GM11168 (cell line): ENCODE measurements at regions not wholly inside any gene's neighbourhood (a gene's known extent, or its start where the extent isn't known, plus 50 kb on each side); places are given as distances from the start of the nearest gene placed in this dataset.
"Not testable (repeated sequence)": the region's sequence is repeated elsewhere in the genome, so short reads cannot be mapped to it uniquely, and the experiment has no call there.

ENCODE experiments used
- in situ Hi-C: fragments of 300-500 bp; cut with MboI; formaldehyde crosslinking; loops from one replicate; pipeline ENCODE4 v1.12.0; 2022; ENCODE audit warnings: low sequenced_read_pairs; ENCODE audit not compliant: unreplicated experiment

DNA sequence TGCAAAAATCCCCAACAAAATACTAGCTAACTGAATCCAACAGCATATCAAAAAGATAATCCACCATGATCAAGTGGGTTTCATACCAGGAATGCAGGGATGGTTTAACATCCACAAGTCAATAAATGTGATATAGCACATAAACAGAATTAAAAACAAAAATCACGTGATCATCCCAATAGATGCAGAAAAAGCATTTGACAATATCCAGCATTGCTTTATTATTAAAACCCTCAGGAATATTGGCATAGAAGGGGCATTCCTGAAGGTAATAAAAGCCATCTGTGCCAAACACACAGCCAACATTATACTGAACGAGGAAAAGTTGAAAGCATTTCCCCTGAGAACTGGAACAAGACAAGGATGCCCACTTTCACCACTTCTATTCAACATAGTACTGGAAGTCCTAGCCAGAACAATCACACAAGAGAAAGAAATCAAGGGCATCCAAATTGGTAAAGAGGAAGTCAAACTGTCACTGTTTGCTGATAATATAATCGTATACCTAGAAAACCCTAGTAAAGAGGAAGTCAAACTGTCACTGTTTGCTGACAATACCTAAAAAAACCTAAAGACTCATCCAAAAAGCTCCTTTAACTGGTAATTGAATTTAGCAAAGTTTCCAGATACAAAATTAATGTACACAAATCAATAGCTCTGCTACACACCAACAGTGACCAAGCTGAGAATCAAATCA, 109.8 kb downstream of the RNASET2 start:
- in situ Hi-C loops = not testable (repeated sequence)

GRCh38 chr6:166842607-166843006, 113.7 kb downstream of the RNASET2 start:
- in situ Hi-C loops = no loop called here

DNA sequence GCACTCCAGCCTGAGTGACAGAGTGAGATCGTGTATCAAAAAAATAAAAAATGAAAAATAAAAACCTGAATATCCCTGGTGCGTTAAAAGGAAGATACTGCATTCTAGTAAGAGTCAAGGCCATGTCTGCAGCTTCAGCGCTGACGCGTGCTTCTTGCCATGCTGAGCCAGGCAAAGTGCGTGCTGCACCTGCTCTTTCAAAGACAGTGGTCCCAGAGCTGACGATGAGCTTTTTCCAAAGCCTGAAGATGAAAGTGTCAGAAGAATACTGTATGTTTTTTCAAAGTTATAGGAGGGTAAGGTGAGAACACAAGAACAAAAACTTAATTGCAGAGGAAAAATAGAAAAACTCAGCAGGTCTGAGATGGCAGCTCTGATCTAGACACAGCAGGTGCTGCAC, 115.1 kb downstream of the RNASET2 start:
- in situ Hi-C loops = no loop called here

GRCh38 chr6:166839569-166839968, 116.8 kb downstream of the RNASET2 start:
- in situ Hi-C loops = no loop called here

- in situ Hi-C loops = no loop called here
These were observed 117.4 kb downstream of the RNASET2 start for GRCh38 chr6:166838987-166839386.

DNA sequence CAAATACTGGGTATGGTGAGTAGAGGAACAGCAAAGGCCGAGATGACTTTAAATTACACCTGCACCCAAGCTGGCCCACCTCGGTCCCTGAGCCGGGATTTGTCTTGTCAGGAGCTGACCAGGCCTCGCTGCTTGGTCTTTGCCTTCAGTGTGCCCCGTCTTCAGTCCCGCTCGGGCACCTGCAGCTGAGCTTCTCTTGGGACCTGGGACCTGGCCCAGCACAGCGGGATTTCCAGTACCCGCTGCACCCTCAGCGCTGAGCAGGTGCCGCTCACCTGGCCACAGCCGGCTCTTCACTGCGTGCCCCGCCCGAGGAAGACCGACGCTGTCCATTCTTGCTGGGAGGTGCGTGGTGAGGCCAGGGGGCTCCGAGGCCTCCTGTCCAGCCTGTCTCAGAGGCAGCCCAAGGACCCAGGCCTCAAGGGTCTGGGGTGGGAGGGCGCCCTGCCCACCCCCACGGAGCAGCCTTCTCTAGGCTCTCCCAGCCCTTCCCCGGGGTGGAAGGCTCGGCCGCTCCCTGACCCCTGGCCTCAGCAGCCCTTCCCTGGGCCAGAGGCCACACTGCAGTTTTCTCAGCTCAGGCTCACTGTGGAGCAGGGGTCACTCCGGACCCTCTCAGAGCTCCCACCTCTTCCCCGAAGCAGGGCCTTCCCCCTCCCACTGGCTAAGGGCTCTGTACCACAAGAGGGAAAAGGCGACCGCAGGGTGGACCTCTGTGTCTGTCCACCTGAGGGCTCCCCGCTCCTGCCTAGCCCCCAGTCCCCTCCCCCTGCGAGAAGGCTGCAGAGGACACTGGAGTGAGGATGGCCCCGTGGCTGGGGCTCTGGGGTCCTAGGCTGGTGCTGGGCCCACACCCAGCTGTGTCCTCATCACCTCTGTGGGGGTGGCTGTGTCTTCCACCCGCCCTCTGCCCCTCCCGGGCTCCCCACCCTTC, 119.3 kb downstream of the RNASET2 start:
- in situ Hi-C loops = no loop called here

- in situ Hi-C loops = no loop called here
These were observed 122.3 kb downstream of the RNASET2 start for GRCh38 chr6:166834049-166834448.

- in situ Hi-C loops = no loop called here
These were observed 125.4 kb downstream of the RNASET2 start for GRCh38 chr6:166830891-166831363.

DNA sequence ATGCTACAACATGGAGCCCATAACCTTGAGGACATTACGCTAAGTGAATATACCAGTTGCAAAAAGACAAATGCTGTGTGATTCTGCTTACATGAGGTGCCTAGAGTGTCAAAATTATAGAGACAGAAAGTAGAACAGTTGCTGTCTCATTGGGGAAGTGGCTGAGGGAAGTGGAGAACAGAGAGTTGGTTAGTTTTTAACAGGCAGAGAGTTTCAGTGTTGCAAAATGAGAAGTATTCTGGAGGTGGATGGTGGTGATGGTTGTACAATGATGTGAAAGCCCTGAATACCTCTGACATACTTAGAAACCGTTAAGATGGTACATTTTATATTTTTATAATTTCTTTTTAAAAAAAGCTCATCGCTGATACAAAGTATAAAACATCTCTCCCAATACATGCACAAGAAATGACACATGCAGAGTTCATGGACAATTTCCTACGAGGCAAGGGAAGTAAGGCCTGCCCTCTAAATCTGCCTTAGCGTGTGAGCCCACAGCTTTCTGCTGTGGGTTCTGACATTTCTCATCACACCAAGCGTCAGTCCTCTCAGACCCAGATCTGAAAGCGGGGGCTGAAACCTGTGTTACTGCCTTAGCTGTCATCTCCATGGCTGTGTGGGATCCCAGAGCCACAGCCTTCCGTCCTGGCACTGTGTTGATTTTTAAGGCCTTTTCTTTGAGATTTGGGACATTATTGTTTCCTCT, 126.0 kb downstream of the RNASET2 start:
- in situ Hi-C loops = no loop called here

DNA sequence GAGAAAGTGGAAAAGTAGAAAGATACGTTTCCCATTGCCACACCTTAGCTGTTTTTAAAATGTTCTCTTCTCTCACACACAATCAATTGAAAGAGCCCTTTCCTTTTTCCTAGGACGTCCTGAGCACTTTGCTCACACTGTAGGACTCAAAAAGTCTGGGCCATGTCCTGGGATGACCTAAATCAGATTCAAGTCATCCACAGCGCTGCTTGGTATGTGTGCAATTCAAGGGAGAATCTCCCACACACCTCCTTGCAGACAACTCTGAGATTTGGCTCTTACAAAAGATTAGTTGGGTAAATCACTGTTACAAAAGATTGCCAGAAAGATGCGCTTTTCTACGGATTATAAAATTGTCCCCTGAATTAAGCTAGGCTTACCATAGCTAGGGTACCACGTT, 130.1 kb downstream of the RNASET2 start:
- in situ Hi-C loops = no loop called here

- in situ Hi-C loops = no loop called here
These were observed 130.7 kb downstream of the RNASET2 start for GRCh38 chr6:166825553-166826145.

GRCh38 chr6:166824880-166825250, 131.5 kb downstream of the RNASET2 start:
- in situ Hi-C loops = no loop called here

DNA sequence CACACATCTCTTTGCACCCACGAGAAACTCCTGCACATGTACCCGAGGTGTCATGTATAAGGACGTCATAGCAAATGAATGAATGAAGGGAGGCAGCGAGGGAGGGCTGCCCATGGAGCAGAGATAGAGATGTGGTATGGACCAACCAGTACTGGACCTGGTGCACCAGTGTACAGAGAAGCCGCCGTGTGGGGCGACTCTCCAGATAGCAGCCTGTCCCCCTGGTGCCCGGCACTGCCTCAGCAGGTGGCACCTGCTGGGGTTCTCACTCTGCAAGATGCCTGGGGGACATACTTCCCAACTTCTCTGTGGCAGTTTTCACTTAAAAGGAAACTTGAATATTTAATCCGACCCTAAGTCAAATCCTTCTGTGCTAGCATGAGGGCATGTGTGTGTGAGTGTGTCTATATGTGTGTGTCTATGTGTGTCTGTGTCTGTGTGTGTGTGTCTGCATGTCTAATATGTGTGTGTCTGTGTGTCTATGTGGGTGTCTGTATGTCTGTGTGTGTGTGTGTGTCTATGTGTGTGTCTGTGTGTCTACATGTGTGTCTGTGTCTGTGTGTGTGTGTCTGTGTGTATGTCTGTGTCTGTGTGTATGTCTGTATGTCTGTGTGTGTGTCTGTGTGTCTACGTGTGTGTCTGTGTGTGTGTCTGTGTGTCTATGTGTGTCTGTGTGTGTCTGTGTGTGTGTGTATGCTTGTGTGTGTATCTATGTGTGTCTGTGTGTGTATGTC, 132.0 kb downstream of the RNASET2 start:
- in situ Hi-C loops = no loop called here

GRCh38 chr6:166822609-166823008, 133.7 kb downstream of the RNASET2 start:
- in situ Hi-C loops = no loop called here

GRCh38 chr6:166820483-166820882, 135.9 kb downstream of the RNASET2 start:
- in situ Hi-C loops = no loop called here

DNA sequence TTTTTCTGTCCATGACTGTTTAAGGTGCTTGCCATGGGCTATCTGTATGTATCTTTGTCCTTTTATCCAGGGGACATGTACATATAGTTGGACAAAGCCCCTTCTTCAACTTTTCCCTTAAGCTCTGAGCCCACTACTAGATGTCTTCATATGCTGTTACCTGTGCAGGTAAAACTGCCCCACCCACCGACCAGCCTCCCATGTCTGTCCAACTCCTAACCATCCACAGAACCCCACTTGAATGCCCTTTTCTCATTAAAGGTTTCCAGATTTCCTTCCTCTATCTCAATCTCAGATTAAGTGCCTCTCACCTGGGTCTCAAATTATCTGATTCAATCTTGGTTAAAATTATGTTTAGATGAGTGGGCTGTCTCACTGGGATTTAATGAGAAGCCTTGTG, 136.3 kb downstream of the RNASET2 start:
- in situ Hi-C loops = no loop called here

DNA sequence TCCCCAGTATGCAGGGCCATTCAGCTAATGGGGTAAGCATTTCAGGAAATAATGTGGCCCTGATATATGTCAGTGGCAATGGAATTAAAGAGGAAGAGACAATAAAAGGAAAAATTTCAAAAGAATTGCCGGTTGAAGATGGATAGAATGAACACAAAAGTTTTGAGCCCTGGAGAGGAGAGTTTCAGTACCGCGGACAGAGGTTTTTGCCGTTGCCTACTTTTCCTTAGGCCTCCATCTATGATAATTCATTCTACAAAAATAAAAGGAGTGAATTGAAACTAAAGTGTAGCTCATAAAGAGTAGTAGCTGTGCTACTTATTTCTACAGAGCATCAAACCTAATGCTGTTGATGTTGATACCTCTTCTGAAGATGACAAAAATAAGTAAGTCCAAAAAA, 140.7 kb downstream of the RNASET2 start:
- in situ Hi-C loops = no loop called here

DNA sequence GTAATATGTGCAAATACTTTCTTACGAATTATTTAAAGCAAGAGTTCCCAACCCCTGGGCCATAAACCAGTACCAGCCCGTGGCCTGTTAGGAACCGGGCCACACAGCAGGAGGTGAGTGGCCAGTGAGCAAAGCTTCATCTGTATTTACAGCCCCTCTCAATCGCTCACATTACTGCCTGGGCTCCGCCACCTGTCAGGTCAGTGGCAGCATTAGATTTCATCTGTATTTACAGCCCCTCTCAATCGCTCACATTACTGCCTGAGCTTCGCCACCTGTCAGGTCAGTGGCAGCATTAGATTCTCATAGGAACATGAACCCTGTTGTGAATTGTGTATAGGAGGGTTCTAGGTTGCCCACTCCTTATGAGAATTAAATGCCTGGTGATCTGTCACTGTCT, 142.0 kb downstream of the RNASET2 start:
- in situ Hi-C loops = no loop called here

DNA sequence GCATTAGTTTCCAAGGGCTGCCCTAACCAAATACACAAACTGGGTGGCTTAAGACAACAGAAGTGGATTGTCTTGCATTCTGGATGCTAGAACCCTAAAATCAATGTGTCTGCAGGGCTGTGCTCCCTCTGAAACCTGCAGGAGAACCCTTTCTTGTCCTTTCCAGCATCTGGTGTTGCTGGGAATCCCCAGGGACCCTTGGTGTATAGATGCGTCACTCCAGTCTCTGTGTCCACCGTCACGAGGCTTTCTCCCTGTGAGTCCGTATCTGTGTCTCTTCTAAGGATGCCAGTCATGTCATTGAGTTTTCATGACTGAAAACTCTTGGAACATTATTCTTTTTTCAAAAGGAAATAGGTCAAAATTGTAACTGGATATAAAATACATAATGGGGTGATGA, 142.9 kb downstream of the RNASET2 start:
- in situ Hi-C loops = no loop called here

GRCh38 chr6:166810864-166811263, 145.5 kb downstream of the RNASET2 start:
- in situ Hi-C loops = no loop called here
